ENCODE measurements at regions not wholly inside any gene's neighbourhood (a gene's known extent, or its start where the extent isn't known, plus 50 kb on each side); places are given as distances from the start of the nearest gene placed in this dataset.
A peak's percentile ranks its signal among the peaks of the same experiment; 100 is the strongest.

GRCh38 chr2:147589127-147589526 lies 255.7 kb upstream of the ACVR2A start:
- no peaks in the 10 kb centered on the region for H3K4me1 Mint-ChIP-seq
- H3K4me3 Mint-ChIP-seq, result peak overlapping the region in 1 of 4 donors; percentile 18
- H3K36me3 Mint-ChIP-seq, result no peaks in the 10 kb centered on the region
- peaks cover 6 to 14% (median 7%) of the 10 kb centered on the region in 3 donors for H3K9me3 Mint-ChIP-seq
- no peak overlapping the region for H3K27ac Mint-ChIP-seq
- H3K27me3 Mint-ChIP-seq, result peaks cover 3% of the 10 kb centered on the region

DNA sequence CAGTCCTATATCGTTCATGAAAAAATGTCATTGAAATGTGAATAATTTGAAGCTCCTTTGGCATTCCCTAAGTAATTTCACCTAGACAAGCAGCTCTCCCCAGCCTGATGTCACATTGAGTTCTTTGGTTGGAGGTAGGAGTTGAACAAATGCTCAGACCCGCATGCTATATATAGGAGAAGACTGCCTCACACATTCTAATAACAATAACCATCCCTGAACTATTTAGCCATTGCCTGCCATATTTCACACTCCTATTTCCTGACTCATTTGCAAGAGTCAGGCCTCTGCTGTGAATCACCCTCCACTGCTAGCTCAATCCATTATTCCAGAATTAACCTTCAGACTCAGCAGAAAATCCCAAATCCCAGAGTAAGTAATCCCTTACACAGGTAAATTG lies 256.6 kb upstream of the ACVR2A start:
- H3K27me3 Mint-ChIP-seq, result peaks cover 3% of the 10 kb centered on the region
- no peak overlapping the region for H3K27ac Mint-ChIP-seq
- no peaks in the 10 kb centered on the region for H3K4me1 Mint-ChIP-seq
- H3K36me3 Mint-ChIP-seq, result no peaks in the 10 kb centered on the region
- peaks cover 6 to 18% (median 7%) of the 10 kb centered on the region in 3 donors for H3K9me3 Mint-ChIP-seq
- no peak overlapping the region for H3K4me3 Mint-ChIP-seq

DNA sequence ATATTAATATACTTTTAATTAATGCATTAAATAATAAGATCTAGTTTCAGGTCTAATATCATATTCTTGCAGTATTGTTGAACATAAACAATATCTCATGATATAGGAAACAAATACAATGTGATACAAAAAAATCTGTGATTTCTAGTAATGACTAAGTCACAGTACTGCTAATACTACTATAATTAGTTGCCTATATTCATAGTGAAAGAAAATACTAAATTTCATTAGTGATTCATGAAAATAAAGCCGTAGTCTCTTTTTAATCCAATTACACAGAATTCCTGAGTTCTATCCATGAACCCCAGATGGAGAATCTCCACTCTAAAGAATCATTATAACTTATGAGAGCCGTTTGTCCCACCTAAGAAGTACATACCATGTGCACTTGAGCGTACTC lies 266.3 kb upstream of the ACVR2A start:
- H3K4me3 Mint-ChIP-seq, result no peak overlapping the region
- H3K27ac Mint-ChIP-seq, result no peak overlapping the region
- H3K9me3 Mint-ChIP-seq, result peaks cover 3 to 9% (median 5%) of the 10 kb centered on the region in 3 donors
- no peaks in the 10 kb centered on the region for H3K27me3 Mint-ChIP-seq
- no peaks in the 10 kb centered on the region for H3K36me3 Mint-ChIP-seq
- no peaks in the 10 kb centered on the region for H3K4me1 Mint-ChIP-seq

- H3K4me1 Mint-ChIP-seq, result no peaks in the 10 kb centered on the region
- H3K9me3 Mint-ChIP-seq, result peaks cover 0 to 9% (median 3%) of the 10 kb centered on the region in 3 donors
- H3K36me3 Mint-ChIP-seq, result no peaks in the 10 kb centered on the region
- no peak overlapping the region for H3K27ac Mint-ChIP-seq
- H3K4me3 Mint-ChIP-seq, result no peak overlapping the region
- no peaks in the 10 kb centered on the region for H3K27me3 Mint-ChIP-seq
These were observed 266.8 kb upstream of the ACVR2A start for GRCh38 chr2:147577998-147578380.

DNA sequence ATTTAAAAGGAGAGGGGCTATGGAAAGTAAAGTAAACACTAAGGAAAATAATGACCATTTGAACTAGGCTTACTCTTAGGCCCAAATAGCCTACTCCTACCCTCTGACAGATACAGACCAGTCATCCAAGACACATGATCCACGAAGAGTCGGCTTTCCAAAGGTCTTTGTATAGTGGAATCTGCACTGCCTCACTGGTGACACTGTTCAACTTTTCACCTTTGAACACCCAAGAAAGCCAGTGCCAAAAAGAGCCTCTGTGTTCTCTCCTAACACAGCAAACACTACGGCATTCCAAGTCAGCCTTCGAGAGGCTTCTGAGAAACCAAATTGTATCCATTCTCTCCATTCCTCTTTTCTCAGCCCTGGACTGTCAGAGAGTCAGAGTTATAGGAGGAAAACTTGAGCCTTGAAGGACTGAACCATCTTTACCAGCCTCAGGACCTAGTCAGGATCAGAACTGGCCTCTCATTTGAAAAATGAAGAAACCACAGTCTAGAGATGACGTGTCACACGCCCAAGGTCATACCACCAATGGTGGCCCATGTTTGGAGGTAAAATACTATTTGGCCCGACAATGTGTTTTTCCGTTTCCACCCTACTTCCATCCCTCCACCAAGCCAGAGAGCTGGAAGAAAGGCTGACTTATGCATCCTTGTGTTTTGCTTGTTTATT lies 267.4 kb upstream of the ACVR2A start:
- H3K9me3 Mint-ChIP-seq, result peaks cover 0 to 9% (median 3%) of the 10 kb centered on the region in 3 donors
- no peak overlapping the region for H3K4me3 Mint-ChIP-seq
- H3K4me1 Mint-ChIP-seq, result no peaks in the 10 kb centered on the region
- H3K27ac Mint-ChIP-seq, result no peak overlapping the region
- H3K36me3 Mint-ChIP-seq, result no peaks in the 10 kb centered on the region
- no peaks in the 10 kb centered on the region for H3K27me3 Mint-ChIP-seq

DNA sequence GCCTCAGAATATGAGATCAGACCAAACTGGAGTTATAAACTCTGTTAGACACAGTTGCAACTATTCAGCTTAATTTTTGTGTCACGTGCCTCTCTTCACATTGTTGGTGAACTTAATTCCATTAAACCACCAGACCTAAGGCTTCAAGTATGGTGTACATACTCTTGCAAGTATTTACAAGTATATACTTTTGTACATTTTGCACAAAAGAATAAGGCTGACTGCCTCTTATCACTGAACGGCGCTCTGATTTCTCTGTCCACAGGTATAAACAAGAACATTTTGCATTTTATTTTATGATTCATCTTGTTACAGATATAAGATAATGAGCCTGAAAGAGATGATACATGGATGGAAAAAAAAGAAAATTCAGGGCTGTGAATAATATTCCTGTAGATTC lies 269.7 kb upstream of the ACVR2A start:
- H3K27me3 Mint-ChIP-seq, result no peaks in the 10 kb centered on the region
- H3K9me3 Mint-ChIP-seq, result peaks cover 3 to 5% (median 4%) of the 10 kb centered on the region in 3 donors
- no peaks in the 10 kb centered on the region for H3K4me1 Mint-ChIP-seq
- no peak overlapping the region for H3K4me3 Mint-ChIP-seq
- H3K27ac Mint-ChIP-seq, result no peak overlapping the region
- H3K36me3 Mint-ChIP-seq, result no peaks in the 10 kb centered on the region

DNA sequence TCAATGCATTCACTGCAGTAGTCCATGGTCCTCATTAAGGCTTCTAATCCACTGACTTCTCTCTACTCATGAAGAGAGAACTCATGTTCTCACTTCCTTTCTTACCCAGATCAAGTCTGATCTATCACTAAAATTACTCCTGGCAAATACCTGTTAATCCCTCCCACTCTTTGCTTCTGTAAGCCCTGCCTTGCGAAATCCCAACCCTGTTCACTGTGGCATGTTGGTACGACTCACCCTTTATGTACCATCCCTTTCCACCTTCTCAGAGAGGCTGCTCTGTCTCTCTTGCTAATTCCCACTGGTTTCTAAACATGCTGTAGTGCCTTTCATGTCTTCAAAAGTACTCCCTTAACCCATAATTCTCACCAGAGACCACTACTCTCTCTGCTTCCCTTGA lies 272.2 kb upstream of the ACVR2A start:
- Mint-ChIP-seq H3K36me3 (no peaks in the 10 kb centered on the region), H3K4me3 (no peak overlapping the region), H3K4me1 (no peaks in the 10 kb centered on the region), H3K27me3 (peaks cover 2% of the 10 kb centered on the region), H3K9me3 (peaks cover 0 to 5% (median 3%) of the 10 kb centered on the region in 3 donors), H3K27ac (no peak overlapping the region)

GRCh38 chr2:147569426-147569825 lies 275.4 kb upstream of the ACVR2A start:
- no peaks in the 10 kb centered on the region for H3K4me1 Mint-ChIP-seq
- no peak overlapping the region for H3K4me3 Mint-ChIP-seq
- H3K27ac Mint-ChIP-seq, result no peak overlapping the region
- peaks cover 0 to 6% (median 5%) of the 10 kb centered on the region in 3 donors for H3K9me3 Mint-ChIP-seq
- no peaks in the 10 kb centered on the region for H3K36me3 Mint-ChIP-seq
- H3K27me3 Mint-ChIP-seq, result peaks cover 5% of the 10 kb centered on the region

DNA sequence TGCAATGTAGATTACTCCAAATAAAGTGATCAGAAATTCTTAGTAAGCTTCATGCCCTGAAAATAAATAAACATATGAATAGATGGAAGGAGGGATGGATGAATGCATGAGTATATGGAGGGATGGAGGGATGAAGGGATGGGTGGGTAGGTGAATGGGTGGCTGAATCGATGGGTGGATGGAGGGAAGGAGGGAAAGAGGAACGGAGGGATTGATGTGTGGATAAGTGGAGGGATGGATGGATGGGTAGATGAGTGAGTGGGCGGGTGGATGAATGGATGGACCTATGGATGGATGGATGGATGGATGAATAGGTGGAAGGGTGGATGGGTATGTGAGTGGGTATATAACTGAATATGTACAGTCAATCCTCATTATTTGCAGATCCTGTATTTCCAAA lies 276.7 kb upstream of the ACVR2A start:
- H3K9me3 Mint-ChIP-seq, result peaks cover 0 to 6% (median 5%) of the 10 kb centered on the region in 3 donors
- peaks cover 5% of the 10 kb centered on the region for H3K27me3 Mint-ChIP-seq
- no peak overlapping the region for H3K27ac Mint-ChIP-seq
- no peaks in the 10 kb centered on the region for H3K4me1 Mint-ChIP-seq
- H3K36me3 Mint-ChIP-seq, result no peaks in the 10 kb centered on the region
- H3K4me3 Mint-ChIP-seq, result no peak overlapping the region

- H3K27ac Mint-ChIP-seq, result no peak overlapping the region
- H3K9me3 Mint-ChIP-seq, result peaks cover 0 to 6% (median 5%) of the 10 kb centered on the region in 3 donors
- H3K36me3 Mint-ChIP-seq, result no peaks in the 10 kb centered on the region
- no peak overlapping the region for H3K4me3 Mint-ChIP-seq
- peaks cover 5% of the 10 kb centered on the region for H3K27me3 Mint-ChIP-seq
- no peaks in the 10 kb centered on the region for H3K4me1 Mint-ChIP-seq
These were observed 277.7 kb upstream of the ACVR2A start for GRCh38 chr2:147567136-147567535.

- no peak overlapping the region for H3K27ac Mint-ChIP-seq
- H3K9me3 Mint-ChIP-seq, result no peaks in the 10 kb centered on the region
- no peaks in the 10 kb centered on the region for H3K4me1 Mint-ChIP-seq
- H3K4me3 Mint-ChIP-seq, result no peak overlapping the region
- peaks cover 3% of the 10 kb centered on the region for H3K27me3 Mint-ChIP-seq
- H3K36me3 Mint-ChIP-seq, result no peaks in the 10 kb centered on the region
These were observed 283.9 kb upstream of the ACVR2A start for GRCh38 chr2:147560810-147561535.

DNA sequence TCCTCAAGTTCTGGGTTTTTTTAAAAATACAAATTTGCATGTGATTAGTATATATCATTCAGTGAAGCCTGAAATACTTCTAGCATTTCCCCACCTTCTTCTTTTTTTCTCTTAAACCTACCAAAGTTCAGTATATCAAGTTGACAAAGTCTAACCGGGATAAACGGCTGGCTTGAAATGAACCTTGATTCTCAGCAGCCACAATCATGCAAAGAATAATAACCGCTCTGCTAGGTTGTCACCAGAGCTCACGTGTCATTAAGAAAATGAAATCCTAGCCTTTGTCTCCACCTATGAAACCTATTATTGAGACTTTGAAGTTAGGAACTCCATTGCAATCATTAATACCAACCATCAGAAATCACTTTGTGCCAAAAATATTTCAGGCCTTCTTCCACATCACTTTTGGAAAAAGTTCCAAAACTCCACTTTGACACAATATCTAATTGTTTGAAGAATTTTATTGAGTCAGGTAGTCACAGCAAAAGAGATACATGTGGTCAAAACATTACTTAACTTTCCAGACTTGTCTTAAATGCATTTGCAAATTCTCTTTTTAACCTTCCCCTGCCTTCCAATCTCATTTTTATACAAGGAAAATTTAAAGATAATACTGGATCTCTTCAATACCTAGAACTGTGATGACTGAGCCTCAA lies 285.6 kb upstream of the ACVR2A start:
- Mint-ChIP-seq H3K27me3 (no peaks in the 10 kb centered on the region), H3K9me3 (no peaks in the 10 kb centered on the region), H3K27ac (no peak overlapping the region), H3K36me3 (no peaks in the 10 kb centered on the region), H3K4me3 (no peak overlapping the region), H3K4me1 (no peaks in the 10 kb centered on the region)

DNA sequence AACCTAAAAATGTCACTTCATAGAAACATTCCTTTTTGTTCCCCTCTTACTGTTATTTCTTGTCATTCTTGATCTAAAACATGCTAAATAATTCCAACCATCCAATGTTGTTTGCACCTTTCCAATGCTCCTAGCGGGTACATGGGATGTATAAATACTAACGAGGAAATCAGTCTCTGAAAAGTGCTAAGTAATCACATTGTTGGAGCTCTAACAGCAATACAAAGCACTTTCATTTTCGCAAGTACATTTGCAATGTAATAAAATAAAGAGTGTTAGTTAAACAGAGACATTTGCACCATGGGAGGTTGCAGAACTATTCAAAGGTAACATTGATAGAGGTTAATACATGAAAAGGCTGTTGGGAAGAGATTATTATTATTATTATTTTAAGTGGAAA lies 286.2 kb upstream of the ACVR2A start:
- H3K36me3 Mint-ChIP-seq, result no peaks in the 10 kb centered on the region
- no peaks in the 10 kb centered on the region for H3K27me3 Mint-ChIP-seq
- H3K4me3 Mint-ChIP-seq, result no peak overlapping the region
- no peaks in the 10 kb centered on the region for H3K9me3 Mint-ChIP-seq
- no peaks in the 10 kb centered on the region for H3K4me1 Mint-ChIP-seq
- no peak overlapping the region for H3K27ac Mint-ChIP-seq

- peaks cover 0 to 2% (median 0%) of the 10 kb centered on the region in 3 donors for H3K9me3 Mint-ChIP-seq
- no peak overlapping the region for H3K27ac Mint-ChIP-seq
- H3K4me3 Mint-ChIP-seq, result no peak overlapping the region
- H3K36me3 Mint-ChIP-seq, result no peaks in the 10 kb centered on the region
- H3K4me1 Mint-ChIP-seq, result no peaks in the 10 kb centered on the region
- peaks cover 3% of the 10 kb centered on the region for H3K27me3 Mint-ChIP-seq
These were observed 290.2 kb upstream of the ACVR2A start for GRCh38 chr2:147554521-147555107.

GRCh38 chr2:147553775-147554271 lies 291.0 kb upstream of the ACVR2A start:
- Mint-ChIP-seq H3K27ac (no peak overlapping the region), H3K9me3 (peaks cover 0 to 2% (median 0%) of the 10 kb centered on the region in 3 donors), H3K4me3 (no peak overlapping the region), H3K36me3 (no peaks in the 10 kb centered on the region), H3K27me3 (peaks cover 3% of the 10 kb centered on the region), H3K4me1 (no peaks in the 10 kb centered on the region)
